GM21619 (cell line): ENCODE measurements at regions not wholly inside any gene's neighbourhood (a gene's known extent, or its start where the extent isn't known, plus 50 kb on each side); places are given as distances from the start of the nearest gene placed in this dataset.
"Not testable (repeated sequence)": the region's sequence is repeated elsewhere in the genome, so short reads cannot be mapped to it uniquely, and the experiment has no call there.

Source experiments
- ATAC-seq: cut with Tn5 transposase; IDR thresholded peaks from one replicate; pipeline ENCODE4 v1.9.1; 2021; ENCODE audit not compliant: unreplicated experiment

DNA sequence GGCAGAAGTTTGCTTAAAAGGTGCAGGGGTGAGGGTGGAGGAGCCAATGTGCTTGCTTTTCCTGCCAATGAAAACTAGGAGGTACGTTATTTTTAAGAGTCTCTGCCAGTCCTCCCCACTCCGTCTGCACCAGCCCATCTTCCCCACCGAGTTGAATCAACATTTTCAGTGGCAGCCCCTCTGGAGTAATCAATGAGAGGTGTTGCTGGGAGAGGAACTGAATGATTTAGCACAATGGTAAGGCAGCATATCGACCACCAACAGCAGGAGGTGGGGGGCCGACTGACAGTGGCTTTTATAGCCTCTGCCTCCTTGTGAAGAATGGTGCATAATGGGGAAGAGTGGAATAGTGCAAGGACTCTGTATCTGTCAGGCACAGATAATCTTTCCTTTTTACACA is 1465.0 kb upstream of the GOT2 start:
- no peak for ATAC-seq

DNA sequence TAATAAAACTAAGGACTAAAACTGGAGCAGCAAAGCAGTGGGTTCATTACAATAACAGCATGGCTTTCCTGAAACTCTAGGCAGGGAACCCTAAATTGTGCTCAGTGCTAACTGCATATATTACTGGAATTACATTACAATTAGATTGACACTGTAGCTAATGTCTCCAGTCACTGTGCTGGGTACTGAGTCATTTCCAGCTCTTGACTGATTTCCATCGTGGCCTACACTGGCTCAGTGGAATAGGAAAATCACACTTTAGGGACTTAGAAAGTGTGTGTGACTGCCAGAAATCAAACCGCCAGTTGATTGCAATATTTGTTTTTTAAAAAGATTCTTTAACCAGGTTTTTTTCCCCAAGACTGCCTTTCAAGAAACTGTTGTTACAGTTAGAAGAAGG is 1447.4 kb upstream of the GOT2 start:
- no peak for ATAC-seq

DNA sequence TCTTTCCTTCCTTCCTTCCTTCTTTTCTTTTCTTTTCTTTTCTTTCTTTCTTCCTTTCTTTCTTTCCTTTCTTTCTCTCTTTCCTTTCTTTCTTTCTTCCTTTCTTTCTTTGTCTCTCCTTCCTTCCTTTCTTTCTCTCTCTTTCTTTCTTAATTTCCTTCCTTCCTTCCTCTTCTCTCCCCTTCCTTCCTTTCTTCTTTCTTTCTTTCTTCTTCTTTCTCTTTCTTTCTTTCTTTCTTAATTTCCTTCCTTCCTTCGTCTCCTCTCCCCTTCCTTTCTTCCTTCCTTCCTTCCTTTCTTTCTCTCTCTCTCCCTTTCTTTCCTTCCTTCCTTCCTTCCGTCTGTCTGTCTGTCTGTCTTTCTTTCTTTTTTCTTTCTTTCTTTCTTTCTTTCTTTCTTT is 1446.5 kb upstream of the GOT2 start:
- ATAC-seq: no peak

DNA sequence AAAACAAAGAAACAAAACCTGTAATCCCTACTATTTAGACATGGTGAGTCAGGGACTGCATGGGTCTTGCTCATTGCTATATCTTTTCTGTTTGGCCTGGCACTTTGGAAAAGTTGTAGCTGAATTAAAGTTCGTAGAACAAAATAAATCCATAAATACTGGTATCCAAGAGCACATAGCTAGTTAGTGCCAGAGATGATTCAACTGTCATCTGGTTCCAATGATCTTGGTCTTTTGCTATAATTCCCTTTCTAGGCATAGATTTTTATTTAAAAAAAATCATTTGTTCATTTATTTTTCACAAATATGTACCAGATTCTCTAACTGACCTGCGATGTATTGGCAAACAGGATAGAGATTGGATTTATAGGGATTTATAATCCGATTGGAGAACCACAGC is 1436.1 kb upstream of the GOT2 start:
- ATAC-seq: no peak

- ATAC-seq: no peak
These were observed 1432.0 kb upstream of the GOT2 start for GRCh38 chr16:60166111-60166510.

- ATAC-seq: no peak
These were observed 1417.9 kb upstream of the GOT2 start for GRCh38 chr16:60151987-60152386.

GRCh38 chr16:60150907-60151306 is 1416.8 kb upstream of the GOT2 start:
- ATAC-seq: no peak

- no peak for ATAC-seq
These were observed 1409.2 kb upstream of the GOT2 start for GRCh38 chr16:60143348-60143705.

- no peak for ATAC-seq
These were observed 1408.7 kb upstream of the GOT2 start for GRCh38 chr16:60142619-60143347.

DNA sequence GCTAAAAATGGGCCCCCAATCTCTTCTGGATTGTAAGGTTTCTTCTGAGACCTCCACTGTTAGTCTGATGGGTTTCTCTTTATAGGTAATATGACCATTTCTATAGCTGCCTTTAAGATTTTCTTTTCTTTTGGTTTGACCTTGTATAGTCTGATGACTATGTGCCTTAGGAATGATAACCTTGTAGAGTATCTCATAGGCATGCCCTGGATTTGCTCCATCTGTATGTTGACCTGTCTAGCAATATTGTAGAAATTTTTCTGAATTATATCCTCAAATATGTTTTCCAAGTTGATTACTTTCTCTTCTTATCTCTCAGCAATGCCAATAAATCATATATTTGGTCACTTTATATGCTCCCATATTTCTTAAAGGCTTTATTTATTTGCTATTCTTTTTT is 1403.8 kb upstream of the GOT2 start:
- ATAC-seq: no peak

GRCh38 chr16:60127196-60127595 is 1393.1 kb upstream of the GOT2 start:
- no peak for ATAC-seq

DNA sequence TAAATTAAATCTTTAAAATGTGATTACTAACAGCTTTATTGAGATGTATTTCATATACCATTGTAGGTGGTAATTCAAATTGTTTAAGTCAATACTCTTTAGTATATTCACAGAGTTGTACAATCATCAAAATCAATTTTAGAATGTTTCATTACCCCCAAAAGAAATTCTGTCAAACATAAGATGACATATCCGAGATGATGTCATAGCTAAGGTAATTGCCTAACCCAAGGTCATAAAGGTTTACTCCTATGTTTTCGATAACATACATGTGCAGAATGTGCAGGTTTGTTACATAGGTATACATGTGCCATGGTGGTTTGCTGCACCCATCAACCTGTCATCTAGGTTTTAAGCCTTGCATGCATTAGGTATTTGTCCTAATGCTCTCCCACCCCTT is 1392.0 kb upstream of the GOT2 start:
- ATAC-seq: not testable (repeated sequence)

GRCh38 chr16:60123392-60124023 is 1389.4 kb upstream of the GOT2 start:
- ATAC-seq: no peak

DNA sequence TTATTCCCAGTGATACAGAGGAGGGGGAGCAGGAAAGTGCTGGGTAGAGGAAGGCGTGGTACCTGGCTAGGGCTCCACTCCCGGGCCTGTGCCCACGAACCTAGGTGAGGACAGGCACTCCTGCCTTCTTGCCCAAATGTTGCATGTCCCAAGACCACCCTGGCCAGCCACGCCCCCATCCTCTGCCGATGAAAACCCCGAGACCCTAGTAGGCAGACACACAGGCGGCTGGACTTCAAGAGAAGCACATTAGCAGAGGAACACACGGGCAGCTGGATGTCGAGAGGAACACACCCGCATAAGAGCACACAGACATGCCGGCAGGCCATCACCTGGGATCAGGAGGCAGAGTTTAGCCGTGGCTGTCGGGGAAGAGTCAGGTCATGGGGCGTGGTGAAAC is 1386.5 kb upstream of the GOT2 start:
- no peak for ATAC-seq

DNA sequence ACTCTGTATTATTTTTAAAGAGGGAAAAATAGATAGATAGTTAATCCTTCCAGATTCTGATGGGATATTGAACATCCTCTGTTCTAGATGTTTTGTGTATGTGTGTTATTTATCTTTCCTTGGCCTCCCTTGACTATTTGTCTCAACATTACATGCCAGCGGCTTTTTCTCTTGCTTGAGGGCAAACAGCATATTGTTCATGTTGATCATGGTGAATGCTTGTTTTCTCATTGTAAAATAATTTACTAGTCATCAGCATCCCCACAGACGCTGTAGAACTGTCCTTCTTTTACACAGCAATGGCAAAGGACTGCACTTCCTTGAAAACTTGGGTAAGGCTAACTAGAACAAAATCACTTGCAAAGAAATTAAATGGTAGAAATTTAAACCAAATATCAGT is 1376.4 kb upstream of the GOT2 start:
- ATAC-seq: no peak

GRCh38 chr16:60107871-60108270 is 1373.8 kb upstream of the GOT2 start:
- ATAC-seq: no peak

DNA sequence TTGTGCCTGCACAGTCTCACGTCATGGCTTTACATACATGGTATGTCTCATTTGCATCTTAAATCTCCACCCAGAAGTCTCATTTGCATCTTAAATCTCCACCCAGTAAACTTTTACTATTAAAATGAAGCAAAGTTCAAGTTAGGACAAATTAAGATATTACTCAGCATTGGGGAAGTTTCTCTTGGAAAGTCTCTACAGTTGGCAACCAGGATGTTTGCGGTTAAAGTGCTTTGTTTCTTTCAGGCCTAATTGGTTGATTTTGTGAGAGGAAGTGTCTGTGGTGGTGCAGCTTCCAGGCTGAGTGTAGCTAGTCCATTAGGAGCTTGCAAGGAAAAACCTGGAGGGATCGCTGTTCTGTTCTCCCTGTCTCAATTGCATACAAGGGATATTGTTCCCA is 1373.3 kb upstream of the GOT2 start:
- ATAC-seq: no peak

DNA sequence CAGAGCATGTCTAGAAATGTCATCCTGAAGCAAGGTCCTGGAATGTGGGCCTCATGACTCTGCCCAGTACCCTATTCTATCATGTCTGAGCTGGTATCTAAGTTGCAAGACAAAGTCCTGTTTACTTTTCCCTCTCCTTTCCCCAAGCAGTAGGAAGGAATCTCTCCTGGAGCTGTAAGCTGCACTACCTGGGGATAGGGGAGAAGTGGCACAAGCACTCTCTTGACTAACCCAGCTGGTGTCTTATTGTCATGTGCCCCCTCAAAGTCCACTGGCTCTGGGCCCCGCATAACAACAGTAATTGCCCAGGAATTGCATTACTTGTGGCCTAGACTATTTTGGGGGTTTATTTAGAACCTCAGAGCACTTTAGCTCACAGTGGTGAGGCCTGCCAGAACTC is 1366.3 kb upstream of the GOT2 start:
- ATAC-seq: no peak

- no peak for ATAC-seq
These were observed 1357.4 kb upstream of the GOT2 start for GRCh38 chr16:60091529-60091928.

- no peak for ATAC-seq
These were observed 1357.0 kb upstream of the GOT2 start for GRCh38 chr16:60091071-60091470.

- ATAC-seq: no peak
These were observed 1353.4 kb upstream of the GOT2 start for GRCh38 chr16:60087530-60087929.

GRCh38 chr16:60078819-60079218 is 1344.7 kb upstream of the GOT2 start:
- not testable (repeated sequence) for ATAC-seq

DNA sequence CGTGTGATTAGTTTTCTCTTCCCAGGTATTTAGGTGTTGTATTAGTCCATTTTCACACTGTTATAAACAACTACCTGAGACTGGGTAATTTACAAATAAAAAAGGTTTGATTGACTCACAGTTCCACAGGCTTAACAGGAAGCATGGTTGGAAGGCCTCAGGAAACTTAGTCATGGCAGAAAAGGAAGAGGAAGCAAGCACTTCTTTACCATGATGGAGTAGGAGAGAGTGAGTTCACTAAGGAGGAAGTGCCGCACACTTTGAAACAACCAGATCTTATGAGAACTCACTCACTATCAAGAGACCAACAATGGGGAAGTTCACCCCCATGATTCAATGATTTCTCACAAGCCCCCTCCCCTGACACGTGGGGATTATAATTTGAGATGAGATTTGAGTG is 1343.7 kb upstream of the GOT2 start:
- no peak for ATAC-seq
